DOHH2 (cell line): ENCODE measurements at regions not wholly inside any gene's neighbourhood (a gene's known extent, or its start where the extent isn't known, plus 50 kb on each side); places are given as distances from the start of the nearest gene placed in this dataset.

Experiments
- CTCF ChIP-seq: fragments of 200-600 bp; sonication (generic); IDR thresholded peaks from one replicate; pipeline ENCODE4 v1.5.1; 2014; ENCODE audit warnings: antibody characterized with exemption, mild to moderate bottlenecking, low read depth, low read length; ENCODE audit not compliant: poor library complexity, severe bottlenecking
- EZH2phosphoT487 ChIP-seq: fragments of 200-600 bp; sonication (generic); IDR thresholded peaks from 2 replicates; pipeline ENCODE4 v1.6.1; 2017; ENCODE audit warnings: borderline replicate concordance, mild to moderate bottlenecking, antibody characterized with exemption, low read length, moderate library complexity, mixed read lengths

GRCh38 chr20:52896348-52896747 lies 75.8 kb upstream of the TSHZ2 start:
- TF ChIP-seq CTCF, result no peak
- TF ChIP-seq EZH2phosphoT487, result no peak
